ENCODE measurements at regions not wholly inside any gene's neighbourhood (a gene's known extent, or its start where the extent isn't known, plus 50 kb on each side); places are given as distances from the start of the nearest gene placed in this dataset.

- DNase-seq = no peak
- no peaks in the 10 kb centered on the region for H3K27me3 Mint-ChIP-seq
- Histone ChIP-seq H3K4me1 (ENCODE audit: insufficient read depth, low read length) (no peaks in the 10 kb centered on the region), H3K4me3 (ENCODE audit: low read length) (no peak overlapping the region), H3K36me3 (ENCODE audit: insufficient read depth, low read length) (no peaks in the 10 kb centered on the region), H3K9me3 (ENCODE audit: control insufficient read depth in 1 of 2, insufficient read depth in 1 of 2, low read length in 2 of 2) (no peaks in the 10 kb centered on the region), H3K27me3 (ENCODE audit: control insufficient read depth in 1 of 2, insufficient read depth in 2 of 2, low read length in 2 of 2) (no peaks in the 10 kb centered on the region), H3K27ac (ENCODE audit: low read depth in 1 of 2, low read length in 2 of 2) (no peak overlapping the region)
- H3K4me1 Mint-ChIP-seq (ENCODE audit: low read depth) = no peaks in the 10 kb centered on the region
- POLR2A ChIA-PET = no interaction called here
- CTCF ChIA-PET = no interaction called here
- ATAC-seq (ENCODE audit: poor library complexity) = no peak
- H3K9me3 Mint-ChIP-seq = peaks cover 1% of the 10 kb centered on the region
- no peak overlapping the region for H3K27ac Mint-ChIP-seq
- no peaks in the 10 kb centered on the region for H3K36me3 Mint-ChIP-seq (ENCODE audit: low read depth)
- TF ChIP-seq CTCF (IDR thresholded peaks at IDR 0.05) = no peak
- intact Hi-C loops (cut with DNase I, micrococcal nuclease) = no loop called here
- no peak overlapping the region for H3K4me3 Mint-ChIP-seq
These were observed 903.6 kb downstream of the DIPK2A start for GRCh38 chr3:144875211-144875610.

- no peak for TF ChIP-seq CTCF (IDR thresholded peaks at IDR 0.05)
- POLR2A ChIA-PET = no interaction called here
These were observed 905.7 kb downstream of the DIPK2A start for GRCh38 chr3:144877356-144877755.

GRCh38 chr3:144879701-144880100 lies 908.1 kb downstream of the DIPK2A start:
- Mint-ChIP-seq H3K9me3 (no peaks in the 10 kb centered on the region), H3K27ac (no peak overlapping the region), H3K36me3 (ENCODE audit: low read depth) (no peaks in the 10 kb centered on the region), H3K4me3 (no peak overlapping the region), H3K27me3 (no peaks in the 10 kb centered on the region), H3K4me1 (ENCODE audit: low read depth) (no peaks in the 10 kb centered on the region)
- DNase-seq (no peak), ATAC-seq (ENCODE audit: poor library complexity) (no peak)
- Histone ChIP-seq H3K27ac (ENCODE audit: low read depth in 1 of 2, low read length in 2 of 2) (no peak overlapping the region), H3K4me3 (ENCODE audit: low read length) (no peak overlapping the region), H3K9me3 (ENCODE audit: control insufficient read depth in 1 of 2, insufficient read depth in 1 of 2, low read length in 2 of 2) (peaks cover 0 to 5% of the 10 kb centered on the region in 2 experiments), H3K27me3 (ENCODE audit: control insufficient read depth in 1 of 2, insufficient read depth in 2 of 2, low read length in 2 of 2) (no peaks in the 10 kb centered on the region), H3K4me1 (ENCODE audit: insufficient read depth, low read length) (no peaks in the 10 kb centered on the region), H3K36me3 (ENCODE audit: insufficient read depth, low read length) (no peaks in the 10 kb centered on the region)
- ChIA-PET POLR2A (no interaction called here), CTCF (no interaction called here)
- no peak for TF ChIP-seq CTCF (IDR thresholded peaks at IDR 0.05)
- intact Hi-C loops (cut with DNase I, micrococcal nuclease) = loop anchor here in 1 of 2 experiments (5.0 kb wide), 1 partner anchor 918 kb away; no protein-coding TSS in a partner anchor

More at GRCh38 chr3:144877356-144877755, 905.7 kb downstream of the DIPK2A start:
- Mint-ChIP-seq H3K36me3 (ENCODE audit: low read depth) (no peaks in the 10 kb centered on the region), H3K9me3 (no peaks in the 10 kb centered on the region), H3K27ac (no peak overlapping the region), H3K4me1 (ENCODE audit: low read depth) (no peaks in the 10 kb centered on the region), H3K27me3 (no peaks in the 10 kb centered on the region), H3K4me3 (no peak overlapping the region)
- ATAC-seq (ENCODE audit: poor library complexity) = no peak
- H3K4me3 ChIP-seq (ENCODE audit: low read length) = no peak overlapping the region
- CTCF ChIA-PET = no interaction called here
- no peaks in the 10 kb centered on the region for H3K36me3 ChIP-seq (ENCODE audit: insufficient read depth, low read length)
- no peak overlapping the region for H3K27ac ChIP-seq (ENCODE audit: low read depth in 1 of 2, low read length in 2 of 2)
- intact Hi-C loops (cut with DNase I, micrococcal nuclease) = no loop called here
- no peaks in the 10 kb centered on the region for H3K9me3 ChIP-seq (ENCODE audit: control insufficient read depth in 1 of 2, insufficient read depth in 1 of 2, low read length in 2 of 2)
- no peaks in the 10 kb centered on the region for H3K4me1 ChIP-seq (ENCODE audit: insufficient read depth, low read length)
- DNase-seq = no peak
- H3K27me3 ChIP-seq (ENCODE audit: control insufficient read depth in 1 of 2, insufficient read depth in 2 of 2, low read length in 2 of 2) = no peaks in the 10 kb centered on the region
